ENCODE measurements at regions not wholly inside any gene's neighbourhood (a gene's known extent, or its start where the extent isn't known, plus 50 kb on each side); places are given as distances from the start of the nearest gene placed in this dataset.
"Not testable (repeated sequence)": the region's sequence is repeated elsewhere in the genome, so short reads cannot be mapped to it uniquely, and the experiment has no call there.

DNA sequence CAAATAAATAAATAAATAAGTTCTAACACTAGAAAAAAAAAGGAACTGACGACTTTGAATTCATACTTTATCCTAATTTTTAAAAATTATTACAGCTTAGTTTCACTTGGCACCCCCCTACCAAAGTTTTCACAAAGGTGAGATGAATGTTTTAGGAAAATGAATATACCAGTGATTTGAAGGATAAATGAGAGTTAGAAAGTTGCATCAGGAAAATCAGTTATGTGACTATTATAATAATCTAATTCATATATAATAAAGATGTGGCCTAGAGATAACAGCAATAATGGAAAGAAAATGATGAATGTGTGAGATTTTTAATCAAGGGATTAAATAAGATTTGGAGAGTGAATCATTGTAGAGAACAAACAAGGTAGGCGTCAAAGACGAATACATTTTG lies 103.0 kb upstream of the RAP1B start:
- DNase-seq (ENCODE audit: low spot score) = no peak

GRCh38 chr12:68508576-68508975 lies 102.1 kb upstream of the RAP1B start:
- no peak for DNase-seq (ENCODE audit: low spot score)

GRCh38 chr12:68509242-68509641 lies 101.5 kb upstream of the RAP1B start:
- no peak for DNase-seq (ENCODE audit: low spot score)

DNA sequence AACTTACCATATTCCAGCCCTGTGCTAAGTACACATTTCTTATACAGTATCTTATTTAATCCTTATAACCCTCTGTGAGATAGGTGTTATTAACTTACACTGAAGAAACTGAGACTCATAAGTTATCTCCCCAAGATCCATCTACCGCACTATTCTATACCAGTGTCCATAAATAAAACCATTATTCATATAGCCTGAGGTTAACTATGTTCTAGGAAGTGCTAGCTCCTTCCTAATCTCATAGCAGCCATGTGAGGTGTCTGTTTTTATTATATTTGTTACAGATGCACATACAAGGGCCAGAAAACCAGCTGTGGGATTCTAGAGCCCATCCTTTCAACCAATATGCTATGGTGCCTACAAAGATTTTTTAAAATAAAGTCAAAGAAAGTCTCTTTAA lies 100.3 kb upstream of the RAP1B start:
- DNase-seq (ENCODE audit: low spot score) = no peak

DNA sequence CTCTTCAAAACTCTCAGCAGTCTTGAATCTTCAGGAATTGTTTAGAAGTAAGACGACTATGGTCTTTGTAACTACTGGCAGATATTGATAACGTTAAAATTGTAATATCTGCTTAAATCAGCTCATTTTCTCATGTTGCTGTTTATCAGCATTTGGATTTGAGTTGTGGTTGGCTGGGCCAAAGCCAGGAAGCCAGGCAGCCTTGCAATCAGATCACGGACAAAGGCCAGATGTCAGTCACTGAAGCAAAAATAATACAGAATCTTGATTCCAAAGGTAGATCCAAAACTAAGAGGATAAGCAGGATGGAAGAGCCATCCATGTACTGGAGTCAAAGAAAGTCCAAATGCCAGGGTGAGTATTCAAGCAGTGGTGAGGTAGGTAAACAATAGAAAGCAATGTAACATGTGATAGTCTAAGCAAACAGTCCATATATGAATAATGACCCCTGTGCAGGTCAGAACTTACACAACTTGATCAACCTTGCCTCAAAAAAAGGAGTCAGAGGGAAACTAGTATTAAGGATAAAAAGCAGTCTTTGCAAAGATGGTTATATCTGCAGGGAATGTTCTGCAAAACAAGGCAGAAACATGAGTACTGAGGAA lies 95.8 kb upstream of the RAP1B start:
- no peak for DNase-seq (ENCODE audit: low spot score)

DNA sequence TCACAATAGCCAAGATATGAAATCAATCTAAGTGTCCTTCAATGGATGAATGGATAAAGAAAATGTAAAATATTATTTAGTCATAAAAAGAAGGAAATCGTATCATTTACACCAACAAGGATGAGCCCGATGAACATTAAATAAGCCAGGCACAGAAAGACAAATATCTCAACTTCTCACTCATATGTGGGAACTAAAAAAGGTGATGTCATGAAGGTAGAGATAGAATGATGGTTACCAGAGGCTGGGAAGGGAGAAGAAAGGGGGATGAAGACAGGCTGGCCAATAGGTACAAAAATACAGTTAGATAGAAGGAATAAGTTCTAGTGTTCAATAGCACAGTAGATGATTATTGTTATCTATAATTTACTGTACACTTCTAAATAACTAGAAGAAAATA lies 94.9 kb upstream of the RAP1B start:
- DNase-seq (ENCODE audit: low spot score) = no peak

- no peak for DNase-seq (ENCODE audit: low spot score)
Observed at GRCh38 chr12:68521321-68521839, 89.3 kb upstream of the RAP1B start.

GRCh38 chr12:68521848-68522502 lies 88.7 kb upstream of the RAP1B start:
- DNase-seq (ENCODE audit: low spot score) = no peak

DNA sequence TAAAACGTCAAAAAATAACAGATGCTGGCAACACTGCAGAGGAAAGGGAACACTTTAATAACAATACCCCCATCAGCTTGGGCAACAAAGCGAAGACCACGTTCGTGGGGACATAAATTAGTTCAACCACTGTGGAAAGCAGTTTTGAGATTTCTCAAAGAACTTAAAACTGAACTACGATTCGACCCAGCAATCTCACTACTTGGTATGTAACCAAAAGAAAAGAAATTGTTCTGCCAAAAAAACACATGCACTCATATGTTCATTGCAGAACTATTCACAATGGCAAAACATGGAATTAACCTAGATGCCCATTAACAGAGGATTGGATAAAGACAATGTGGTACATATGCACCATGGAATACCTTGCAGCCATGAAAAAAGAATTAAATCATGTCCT lies 81.2 kb upstream of the RAP1B start:
- no peak for DNase-seq (ENCODE audit: low spot score)

DNA sequence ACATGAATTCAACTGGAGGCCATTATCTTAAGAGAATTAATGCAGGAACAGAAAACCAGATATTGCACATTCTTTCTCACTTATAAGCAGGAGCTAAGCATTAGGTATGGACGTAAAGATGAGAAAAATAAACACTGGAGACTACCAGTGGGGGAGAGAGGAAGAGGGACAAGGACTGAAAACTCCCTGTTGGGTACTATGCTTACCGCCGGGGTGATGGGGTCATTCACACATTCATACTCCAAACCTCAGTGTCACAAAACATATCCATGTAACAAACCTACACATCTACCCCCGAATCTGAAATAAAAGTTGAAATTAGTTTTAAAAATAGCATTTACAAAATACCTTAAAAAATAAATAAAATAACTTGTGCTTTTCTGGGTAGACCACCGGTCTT lies 80.8 kb upstream of the RAP1B start:
- DNase-seq (ENCODE audit: low spot score) = no peak

GRCh38 chr12:68530299-68530698 lies 80.4 kb upstream of the RAP1B start:
- no peak for DNase-seq (ENCODE audit: low spot score)

DNA sequence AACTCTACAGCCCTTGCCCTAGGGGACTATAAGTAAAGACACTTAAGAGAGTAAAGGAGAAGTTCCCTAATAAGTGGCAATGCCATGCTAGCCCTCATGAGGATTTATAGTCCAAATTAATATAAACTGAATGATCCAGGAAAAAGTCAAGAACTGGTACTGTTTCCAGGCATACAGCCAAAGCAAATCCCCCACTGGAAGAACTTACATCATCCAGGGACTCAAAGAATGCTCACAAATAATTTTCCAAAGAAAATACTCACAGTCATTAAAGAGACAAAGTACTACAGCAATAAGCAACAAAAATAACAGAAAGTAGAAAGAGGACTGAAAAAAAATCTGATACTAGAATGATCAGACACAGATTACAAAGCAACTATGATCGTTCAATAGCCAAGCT lies 79.7 kb upstream of the RAP1B start:
- no peak for DNase-seq (ENCODE audit: low spot score)

GRCh38 chr12:68532204-68532886 lies 78.4 kb upstream of the RAP1B start:
- DNase-seq (ENCODE audit: low spot score) = no peak

- DNase-seq (ENCODE audit: low spot score) = no peak
Observed at GRCh38 chr12:68532887-68533248, 77.8 kb upstream of the RAP1B start.

- DNase-seq (ENCODE audit: low spot score) = no peak
Observed at GRCh38 chr12:68534108-68534507, 76.6 kb upstream of the RAP1B start.

DNA sequence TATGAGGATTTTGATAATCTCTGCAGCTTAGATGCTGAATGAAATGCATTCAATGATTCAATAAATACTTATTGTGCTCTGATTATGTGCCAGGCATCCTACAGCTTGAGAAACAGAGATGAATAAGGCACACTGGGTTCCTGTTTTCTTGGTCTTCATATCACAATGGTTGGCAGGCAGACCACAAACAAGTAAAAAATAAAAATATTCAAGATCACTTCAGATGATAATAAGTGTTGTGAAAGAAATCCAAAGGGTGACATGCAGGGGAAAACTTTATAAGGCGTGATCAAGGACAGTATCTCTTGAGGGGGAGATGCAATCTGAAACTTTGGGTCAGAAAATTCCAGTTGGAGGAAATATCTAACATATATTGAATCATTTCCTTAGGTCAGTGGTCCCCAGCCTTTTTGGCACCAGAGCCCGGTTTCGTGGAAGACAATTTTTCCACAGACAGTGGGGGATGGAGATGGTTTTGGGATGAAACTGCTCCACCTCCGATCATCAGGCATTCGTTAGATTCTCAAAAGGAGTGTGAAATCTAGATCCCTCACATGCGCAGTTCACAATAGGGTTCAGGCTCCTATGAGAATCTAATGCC lies 73.7 kb upstream of the RAP1B start:
- no peak for DNase-seq (ENCODE audit: low spot score)

- DNase-seq (ENCODE audit: low spot score) = no peak
Observed at GRCh38 chr12:68537571-68537970, 73.1 kb upstream of the RAP1B start.

GRCh38 chr12:68538726-68539614 lies 71.7 kb upstream of the RAP1B start:
- no peak for DNase-seq (ENCODE audit: low spot score)

- DNase-seq (ENCODE audit: low spot score) = no peak
Observed at GRCh38 chr12:68539615-68539952, 71.1 kb upstream of the RAP1B start.

GRCh38 chr12:68540768-68541167 lies 69.9 kb upstream of the RAP1B start:
- not testable (repeated sequence) for DNase-seq (ENCODE audit: low spot score)

GRCh38 chr12:68547318-68547717 lies 63.4 kb upstream of the RAP1B start:
- not testable (repeated sequence) for DNase-seq (ENCODE audit: low spot score)

- DNase-seq (ENCODE audit: low spot score) = not testable (repeated sequence)
Observed at GRCh38 chr12:68552605-68553195, 58.0 kb upstream of the RAP1B start.

Data from D341Med (cell line).